Cardiac fibroblast (primary cell): ENCODE measurements at regions not wholly inside any gene's neighbourhood (a gene's known extent, or its start where the extent isn't known, plus 50 kb on each side); places are given as distances from the start of the nearest gene placed in this dataset.

ENCODE experiments used
- DNase-seq, 2 donors: peaks; one replicate each; pipeline versions ENCODE4 v3.0.0 to v3.0.0-alpha.2; 2010; ENCODE audit warnings: low read depth in 2 of 2
- H3K4me3 ChIP-seq, 2 donors: replicated peaks in 1 of 2; 1 replicate in 1 of 2; 2 replicates in 1 of 2; pipeline ENCODE4 v1.5.1; 2011; ENCODE audit warnings: low read depth in 2 of 2, low read length in 2 of 2, mild to moderate bottlenecking in 2 of 2, moderate library complexity in 1 of 2
- CTCF ChIP-seq: IDR thresholded peaks from one replicate; pipeline ENCODE4 v1.5.1; 2011; ENCODE audit warnings: low read depth, mild to moderate bottlenecking, low read length, inconsistent platforms

- TF ChIP-seq CTCF: no peak
- DNase-seq: peak in 1 of 2 donors; percentile 52
- H3K4me3 ChIP-seq: no peak overlapping the region
Observed at GRCh38 chr5:82335806-82336205, 57.7 kb upstream of the RPS23 start.

- no peak for TF ChIP-seq CTCF
Observed at GRCh38 chr5:82334856-82335255, 56.7 kb upstream of the RPS23 start.

DNA sequence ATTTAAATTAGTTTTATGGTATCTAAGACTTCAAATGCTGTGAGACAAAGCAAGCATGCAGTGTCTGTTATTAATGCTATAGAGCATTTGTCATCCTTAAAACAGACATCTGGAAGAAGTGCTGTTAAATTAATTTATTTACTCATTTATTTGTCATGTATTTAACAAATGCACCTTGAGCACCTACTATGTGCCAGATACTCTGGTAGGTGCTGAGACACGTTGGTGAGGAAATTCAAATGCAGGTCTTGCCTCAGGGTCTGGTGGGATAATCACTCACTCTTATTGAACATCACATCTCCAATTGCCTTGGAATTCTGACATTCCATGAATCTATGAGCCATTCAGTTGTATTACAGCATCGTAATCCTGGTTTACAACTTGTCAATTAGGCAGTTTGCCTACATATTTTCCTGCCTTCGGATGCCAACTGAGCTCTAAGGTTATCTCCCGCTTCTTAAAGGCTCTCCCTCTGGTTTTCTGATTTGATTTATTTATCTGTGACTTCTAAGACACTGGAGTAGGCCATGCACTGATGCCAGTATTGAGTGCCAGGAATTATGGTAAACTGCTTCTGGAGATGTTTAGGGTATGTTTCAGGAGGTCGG is 56.0 kb upstream of the RPS23 start:
- DNase-seq: peak in 1 of 2 donors; percentile 43
- no peak overlapping the region for H3K4me3 ChIP-seq
- no peak for TF ChIP-seq CTCF

More at GRCh38 chr5:82334856-82335255, 56.7 kb upstream of the RPS23 start:
- H3K4me3 ChIP-seq: no peak overlapping the region
- peak; percentile 78 to 93 for DNase-seq

- H3K4me3 ChIP-seq: no peak overlapping the region
- TF ChIP-seq CTCF: no peak
- DNase-seq: peak; percentile 63 to 64
Observed at GRCh38 chr5:82332886-82333615, 54.9 kb upstream of the RPS23 start.

DNA sequence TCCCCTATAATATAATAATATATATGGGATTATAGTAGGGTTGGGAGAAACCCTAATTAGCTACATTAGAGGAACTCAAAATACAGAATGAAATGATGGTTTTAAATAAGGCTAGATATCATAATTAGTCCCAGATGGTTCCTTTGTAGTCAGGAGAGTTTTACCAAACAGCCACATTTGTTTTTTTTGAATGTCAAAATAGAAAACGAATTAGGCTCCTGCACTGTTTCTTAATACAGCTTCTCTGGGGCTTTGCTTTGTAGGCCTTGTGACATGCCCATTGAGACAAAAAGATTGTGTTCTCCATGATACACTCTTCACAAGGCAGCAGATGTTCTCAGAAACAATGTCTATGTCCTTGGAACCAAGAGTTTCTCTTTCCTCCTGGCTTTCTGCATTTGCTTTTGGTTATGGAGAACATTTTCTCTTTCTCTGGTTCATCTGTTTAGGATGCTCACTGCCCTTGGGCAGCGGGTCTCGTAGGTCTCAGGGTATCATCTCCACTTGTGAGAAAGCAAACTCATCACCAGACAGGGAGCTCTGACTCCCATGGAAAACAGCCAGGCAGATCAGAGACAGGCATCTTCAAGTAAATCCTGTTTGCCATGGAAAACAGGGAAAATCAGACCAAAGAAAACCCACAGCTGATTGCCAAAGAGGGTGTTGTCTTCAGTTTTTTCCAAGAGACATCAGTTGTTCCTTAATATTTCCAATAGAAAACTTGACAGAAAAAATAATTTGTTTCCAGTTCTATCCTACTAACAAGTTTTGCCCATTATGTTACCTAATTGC is 54.1 kb upstream of the RPS23 start:
- no peak for TF ChIP-seq CTCF
- H3K4me3 ChIP-seq: no peak overlapping the region
- DNase-seq: no peak

DNA sequence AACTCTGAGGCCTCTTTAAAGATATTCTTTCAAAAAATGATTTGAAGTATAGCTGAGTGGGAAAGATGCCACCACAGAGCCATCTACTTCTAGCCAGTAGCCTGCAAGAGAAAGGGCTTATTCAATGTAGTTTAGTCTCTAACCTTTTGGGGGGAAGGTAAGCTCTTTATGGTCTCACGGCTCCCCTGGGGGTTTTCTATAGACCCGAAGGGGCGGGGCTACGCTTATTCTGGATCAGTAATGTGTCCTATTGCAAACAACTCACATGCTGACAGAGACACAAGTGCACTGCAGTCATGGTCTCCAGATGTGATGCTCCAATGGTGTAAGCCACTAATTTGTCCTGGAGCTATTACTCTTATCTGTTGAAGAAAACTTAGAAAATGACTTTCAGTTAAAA is 53.4 kb upstream of the RPS23 start:
- no peak for TF ChIP-seq CTCF

More for the DNA sequence above, 53.4 kb upstream of the RPS23 start:
- no peak for DNase-seq
- no peak overlapping the region for H3K4me3 ChIP-seq
